GM12874 (cell line): ENCODE measurements at regions not wholly inside any gene's neighbourhood (a gene's known extent, or its start where the extent isn't known, plus 50 kb on each side); places are given as distances from the start of the nearest gene placed in this dataset.

ENCODE experiments used
- CTCF ChIP-seq: IDR thresholded peaks from 2 replicates; pipeline ENCODE4 v1.5.1; 2011; ENCODE audit warnings: low read depth, mild to moderate bottlenecking, control low read depth, low read length, moderate library complexity; ENCODE audit not compliant: insufficient read depth

DNA sequence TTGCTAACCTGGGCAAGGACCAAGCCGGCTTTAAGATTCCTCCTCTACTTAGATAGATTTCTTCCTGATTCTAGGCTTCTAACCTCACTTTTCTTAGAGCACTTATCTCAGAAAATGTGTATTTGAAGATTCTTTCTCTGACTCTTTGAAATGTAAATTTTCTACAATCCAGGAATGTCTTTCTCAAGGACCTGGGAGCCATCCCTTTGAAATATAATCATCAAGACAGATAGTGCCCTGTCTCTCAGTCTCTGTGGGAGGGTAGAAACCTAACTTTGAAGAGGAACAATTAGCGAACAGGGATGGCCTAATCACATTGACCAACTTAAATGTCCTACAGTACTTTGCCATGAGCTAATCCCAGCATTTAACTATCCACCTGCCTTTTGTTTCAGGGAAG is 1646.0 kb downstream of the PCDH9 start:
- TF ChIP-seq CTCF: no peak

GRCh38 chr13:65582160-65582559 is 1648.0 kb downstream of the PCDH9 start:
- no peak for TF ChIP-seq CTCF

DNA sequence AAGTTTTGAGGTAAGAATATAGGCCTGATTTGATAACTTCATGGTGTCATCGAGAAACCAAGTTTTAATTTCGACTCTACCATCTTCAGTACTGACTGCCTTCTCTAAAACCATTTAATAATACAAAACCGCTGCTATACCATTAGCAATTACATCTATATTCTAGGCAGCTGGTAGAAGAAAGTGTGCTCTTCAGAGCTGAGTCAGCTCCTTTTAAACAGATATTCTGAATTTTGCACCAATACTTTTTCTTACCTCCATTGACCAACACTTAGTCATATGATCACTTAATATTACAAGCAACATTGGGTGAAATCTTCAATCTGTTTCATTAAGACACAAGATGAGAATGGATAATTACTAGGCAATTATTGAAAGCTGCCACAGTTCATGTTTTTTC is 1667.8 kb downstream of the PCDH9 start:
- TF ChIP-seq CTCF: no peak

GRCh38 chr13:65560936-65561335 is 1669.2 kb downstream of the PCDH9 start:
- no peak for TF ChIP-seq CTCF

DNA sequence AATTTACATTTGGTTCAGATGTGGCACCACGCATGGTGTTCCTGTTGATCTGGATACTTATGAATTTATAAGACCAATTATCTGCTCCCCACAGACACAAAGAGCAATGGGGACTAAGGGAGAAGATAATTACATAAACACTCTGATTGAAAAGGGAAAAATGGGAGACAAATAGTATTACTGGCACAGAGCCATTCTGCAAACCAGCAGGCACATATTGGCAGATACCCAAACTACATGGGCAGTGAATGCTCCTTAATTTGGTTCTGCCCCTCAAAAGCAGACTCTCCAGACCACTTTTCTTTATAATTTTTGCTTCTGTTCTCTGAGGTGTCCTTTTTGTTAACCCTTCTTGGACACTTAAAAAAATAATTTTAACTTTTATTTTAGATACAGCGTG is 1674.2 kb downstream of the PCDH9 start:
- TF ChIP-seq CTCF: no peak

DNA sequence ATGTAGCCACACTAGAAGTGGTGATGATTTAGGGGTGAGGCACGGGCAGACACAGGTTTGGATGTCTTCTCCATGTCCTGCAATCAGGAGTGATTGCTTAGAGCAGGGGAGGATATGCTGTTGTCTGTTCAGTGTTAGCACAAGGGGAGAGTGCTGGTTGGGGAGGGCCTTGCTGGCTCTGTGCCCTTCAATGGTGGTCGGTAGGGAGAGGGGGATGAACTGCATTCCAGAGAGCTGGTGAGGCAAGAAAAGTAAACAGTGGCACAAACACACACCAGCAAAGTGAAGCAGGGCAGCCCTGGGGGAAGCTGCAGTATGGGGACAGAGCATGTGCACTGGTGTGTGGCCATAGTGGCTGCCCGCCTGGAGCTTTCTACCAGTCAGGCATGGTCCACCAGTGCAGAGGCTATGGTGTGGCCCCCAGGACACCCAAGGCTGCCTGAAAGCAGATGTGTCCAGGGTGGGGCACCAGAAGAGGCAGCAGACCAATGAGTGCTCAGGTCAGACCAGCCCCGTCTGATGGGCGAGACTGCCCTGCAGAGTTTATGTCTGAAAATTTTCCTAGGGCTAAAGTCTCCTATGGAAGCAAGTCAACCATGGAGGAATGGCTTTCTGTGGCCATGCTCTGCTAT is 1676.9 kb downstream of the PCDH9 start:
- TF ChIP-seq CTCF: no peak

GRCh38 chr13:65551208-65551607 is 1678.9 kb downstream of the PCDH9 start:
- TF ChIP-seq CTCF: no peak
